Endodermal cell (in vitro differentiated cells): ENCODE measurements at regions not wholly inside any gene's neighbourhood (a gene's known extent, or its start where the extent isn't known, plus 50 kb on each side); places are given as distances from the start of the nearest gene placed in this dataset.
"Not testable (repeated sequence)": the region's sequence is repeated elsewhere in the genome, so short reads cannot be mapped to it uniquely, and the experiment has no call there.

Experiments
- DNase-seq: peaks from one replicate; pipeline ENCODE4 v3.0.0-alpha.2; 2017
- H3K27ac ChIP-seq: 2 replicates; pipeline ENCODE4 v1.5.1; 2013; ENCODE audit warnings: mild to moderate bottlenecking, low read depth, low read length, moderate library complexity
- H3K27me3 ChIP-seq: 2 replicates; pipeline ENCODE4 v1.6.1; 2013; ENCODE audit warnings: mild to moderate bottlenecking, low read length, moderate library complexity; ENCODE audit not compliant: insufficient read depth, control insufficient read depth, poor library complexity, severe bottlenecking
- H3K36me3 ChIP-seq: 2 replicates; pipeline ENCODE4 v1.7.0; 2013; ENCODE audit warnings: mild to moderate bottlenecking, low read length, moderate library complexity; ENCODE audit not compliant: control insufficient read depth, insufficient read depth
- H3K4me1 ChIP-seq: one replicate; pipeline ENCODE4 v1.7.0; 2013; ENCODE audit warnings: low read length; ENCODE audit not compliant: control insufficient read depth, insufficient read depth
- H3K4me3 ChIP-seq: 2 replicates; pipeline ENCODE4 v1.5.1; 2013; ENCODE audit warnings: mild to moderate bottlenecking, low read length, moderate library complexity
- H3K9ac ChIP-seq: 2 replicates; pipeline ENCODE4 v1.6.1; 2013; ENCODE audit warnings: mild to moderate bottlenecking, low read length, moderate library complexity; ENCODE audit not compliant: poor library complexity, severe bottlenecking; ENCODE audit errors: extremely low read depth
- H3K9me3 ChIP-seq: 2 replicates; pipeline ENCODE4 v1.6.1; 2013; ENCODE audit warnings: mild to moderate bottlenecking, low read length, moderate library complexity; ENCODE audit not compliant: control insufficient read depth
- H3K27ac Mint-ChIP-seq: 2 replicates; pipeline ENCODE4 v1.8.0; 2020; ENCODE audit warnings: mixed read lengths
- H3K27me3 Mint-ChIP-seq: 2 replicates; pipeline ENCODE4 v1.8.0; 2021; ENCODE audit warnings: mild to moderate bottlenecking, mixed read lengths; ENCODE audit not compliant: insufficient read depth
- H3K36me3 Mint-ChIP-seq: 2 replicates; pipeline ENCODE4 v1.8.0; 2020; ENCODE audit warnings: low read depth, mixed read lengths
- H3K4me1 Mint-ChIP-seq: 2 replicates; pipeline ENCODE4 v1.8.0; 2020; ENCODE audit warnings: mixed read lengths
- H3K4me3 Mint-ChIP-seq: 2 replicates; pipeline ENCODE4 v1.8.0; 2020; ENCODE audit warnings: mild to moderate bottlenecking, moderate library complexity, mixed read lengths
- H3K9me3 Mint-ChIP-seq: 2 replicates; pipeline ENCODE4 v1.8.0; 2020; ENCODE audit warnings: mild to moderate bottlenecking, mixed read lengths
- CTCF ChIP-seq: fragments of 200-600 bp; sonication (generic); conservative IDR thresholded peaks from 2 replicates; pipeline ENCODE4 v1.5.0; 2021; ENCODE audit warnings: antibody characterized with exemption, mild to moderate bottlenecking
- WGBS, 2 experiments: methylation state at CpG; one replicate each; pipeline versions ENCODE4 v1.1.5 to v1.1.7; 2013; ENCODE audit warnings: missing lambda C conversion rate in 2 of 2, mixed read lengths in 1 of 2; ENCODE audit not compliant: insufficient coverage in 1 of 2, insufficient read length in 1 of 2; 5-methylcytosine and 5-hydroxymethylcytosine counted together

GRCh38 chr2:224120986-224121385 lies 81.9 kb upstream of the SERPINE2 start:
- TF ChIP-seq CTCF, result no peak
- no peaks in the 10 kb centered on the region for H3K27me3 Mint-ChIP-seq
- no peak overlapping the region for H3K9ac ChIP-seq

DNA sequence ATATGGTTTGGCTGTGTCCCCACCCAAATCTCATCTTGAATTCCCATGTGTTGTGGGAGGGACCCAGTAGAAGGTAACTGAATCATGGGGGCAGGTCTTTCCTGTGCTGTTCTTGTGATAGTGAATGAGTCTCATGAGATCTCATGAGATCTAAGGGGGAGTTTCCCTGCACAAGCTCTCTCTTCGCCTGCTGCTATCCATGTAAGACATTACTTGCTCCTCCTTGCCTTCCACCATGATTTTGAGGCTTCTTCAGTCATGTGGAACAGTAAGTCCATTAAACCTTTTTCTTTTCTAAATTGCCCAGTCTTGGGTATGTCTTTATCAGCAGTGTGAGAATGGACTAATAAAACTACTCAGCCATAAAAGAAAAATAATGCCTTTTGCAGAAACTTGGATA lies 80.8 kb upstream of the SERPINE2 start:
- not testable (repeated sequence) for H3K36me3 Mint-ChIP-seq
- peaks cover 63% of the 10 kb centered on the region for H3K9me3 Mint-ChIP-seq

More at GRCh38 chr2:224120986-224121385, 81.9 kb upstream of the SERPINE2 start:
- Mint-ChIP-seq H3K27ac (no peak overlapping the region), H3K4me3 (no peak overlapping the region), H3K9me3 (peaks cover 52% of the 10 kb centered on the region), H3K4me1 (no peaks in the 10 kb centered on the region), H3K36me3 (peaks cover 8% of the 10 kb centered on the region)
- no peak for DNase-seq
- Histone ChIP-seq H3K36me3 (no peaks in the 10 kb centered on the region), H3K27me3 (no peaks in the 10 kb centered on the region), H3K27ac (no peak overlapping the region), H3K9me3 (peaks cover 14% of the 10 kb centered on the region), H3K4me1 (peaks cover 1% of the 10 kb centered on the region), H3K4me3 (no peak overlapping the region)
- WGBS, 2 experiments, result 83 to 93% methylated on average over 1 of the region's 1 CpG

GRCh38 chr2:224114428-224114827 lies 75.3 kb upstream of the SERPINE2 start:
- Mint-ChIP-seq H3K36me3 (peaks cover 8% of the 10 kb centered on the region), H3K27ac (no peak overlapping the region), H3K27me3 (peaks cover 2% of the 10 kb centered on the region), H3K4me3 (no peak overlapping the region), H3K9me3 (peaks cover 50% of the 10 kb centered on the region), H3K4me1 (peaks cover 12% of the 10 kb centered on the region)
- H3K9me3 ChIP-seq, result peaks cover 19% of the 10 kb centered on the region
- 92 to 96% methylated on average over 2 of the region's 2 CpGs for WGBS, 2 experiments
- H3K27ac ChIP-seq, result no peak overlapping the region
- no peak for TF ChIP-seq CTCF
- H3K4me1 ChIP-seq, result no peaks in the 10 kb centered on the region
- H3K4me3 ChIP-seq, result no peak overlapping the region
- no peak for DNase-seq
- H3K9ac ChIP-seq, result no peak overlapping the region
- no peaks in the 10 kb centered on the region for H3K36me3 ChIP-seq
- H3K27me3 ChIP-seq, result no peaks in the 10 kb centered on the region

More for the DNA sequence above, 80.8 kb upstream of the SERPINE2 start:
- not testable (repeated sequence) for H3K27me3 ChIP-seq, H3K4me3 ChIP-seq, H3K27me3 Mint-ChIP-seq, H3K27ac Mint-ChIP-seq, H3K4me1 Mint-ChIP-seq, H3K27ac ChIP-seq, DNase-seq, H3K4me1 ChIP-seq, H3K9ac ChIP-seq, H3K4me3 Mint-ChIP-seq, H3K36me3 ChIP-seq
- 100% methylated on average over 1 of the region's 1 CpG; no CpG with 5 or more reads in 1 of the 2 experiments for WGBS, 2 experiments
- H3K9me3 ChIP-seq, result peaks cover 24% of the 10 kb centered on the region

DNA sequence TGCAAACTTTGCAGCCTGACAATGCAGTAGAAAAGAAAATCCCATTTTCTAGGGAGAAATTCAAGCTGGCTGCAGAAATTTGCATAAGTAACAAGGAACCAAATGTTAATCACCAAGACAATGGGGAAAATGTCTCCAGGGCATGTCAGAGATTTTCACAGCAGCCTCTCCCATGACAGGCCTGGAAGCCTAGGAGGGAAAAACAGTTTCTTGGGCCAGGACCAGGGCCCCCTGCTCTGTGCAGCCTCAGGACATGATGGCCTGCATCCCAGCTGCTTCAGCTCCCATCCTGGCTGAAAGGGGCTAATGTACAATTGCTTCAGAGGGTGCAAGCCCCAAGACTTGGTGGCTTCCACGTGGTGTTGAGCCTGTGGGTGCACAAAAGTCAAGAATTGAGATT lies 74.8 kb upstream of the SERPINE2 start:
- H3K4me3 Mint-ChIP-seq, H3K27me3 Mint-ChIP-seq, H3K4me1 ChIP-seq, H3K36me3 ChIP-seq, H3K27ac ChIP-seq, H3K9ac ChIP-seq, H3K27ac Mint-ChIP-seq, H3K27me3 ChIP-seq, DNase-seq, H3K4me3 ChIP-seq, H3K36me3 Mint-ChIP-seq: not testable (repeated sequence)
- Mint-ChIP-seq H3K9me3 (peaks cover 45% of the 10 kb centered on the region), H3K4me1 (peaks cover 12% of the 10 kb centered on the region)
- H3K9me3 ChIP-seq, result peaks cover 16% of the 10 kb centered on the region
- 70 to 83% methylated on average over 1 of the region's 1 CpG for WGBS, 2 experiments
